ENCODE measurements at regions not wholly inside any gene's neighbourhood (a gene's known extent, or its start where the extent isn't known, plus 50 kb on each side); places are given as distances from the start of the nearest gene placed in this dataset.

DNA sequence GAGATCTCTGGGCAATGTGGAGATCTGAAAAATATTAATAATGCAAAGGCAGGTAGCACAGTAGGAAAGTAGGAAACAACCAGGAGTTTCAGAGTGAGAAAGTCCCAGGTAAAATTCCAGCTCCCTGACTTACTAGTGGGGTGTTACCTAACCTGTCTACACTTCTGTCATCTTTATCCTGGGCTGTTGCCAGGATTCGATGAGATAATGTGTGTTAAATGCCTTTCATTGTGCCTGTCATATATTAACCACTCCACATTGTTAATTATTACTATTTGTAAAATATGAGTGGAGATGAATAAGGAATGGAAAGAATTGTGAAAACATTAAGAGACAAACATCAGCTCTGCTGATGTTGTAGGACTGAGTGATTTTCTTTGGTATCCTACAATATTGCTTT is 50.0 kb upstream of the FRMD4A start:
- peaks cover 7% of the 10 kb centered on the region for H3K27me3 ChIP-seq
- TF ChIP-seq, protein P1, sequence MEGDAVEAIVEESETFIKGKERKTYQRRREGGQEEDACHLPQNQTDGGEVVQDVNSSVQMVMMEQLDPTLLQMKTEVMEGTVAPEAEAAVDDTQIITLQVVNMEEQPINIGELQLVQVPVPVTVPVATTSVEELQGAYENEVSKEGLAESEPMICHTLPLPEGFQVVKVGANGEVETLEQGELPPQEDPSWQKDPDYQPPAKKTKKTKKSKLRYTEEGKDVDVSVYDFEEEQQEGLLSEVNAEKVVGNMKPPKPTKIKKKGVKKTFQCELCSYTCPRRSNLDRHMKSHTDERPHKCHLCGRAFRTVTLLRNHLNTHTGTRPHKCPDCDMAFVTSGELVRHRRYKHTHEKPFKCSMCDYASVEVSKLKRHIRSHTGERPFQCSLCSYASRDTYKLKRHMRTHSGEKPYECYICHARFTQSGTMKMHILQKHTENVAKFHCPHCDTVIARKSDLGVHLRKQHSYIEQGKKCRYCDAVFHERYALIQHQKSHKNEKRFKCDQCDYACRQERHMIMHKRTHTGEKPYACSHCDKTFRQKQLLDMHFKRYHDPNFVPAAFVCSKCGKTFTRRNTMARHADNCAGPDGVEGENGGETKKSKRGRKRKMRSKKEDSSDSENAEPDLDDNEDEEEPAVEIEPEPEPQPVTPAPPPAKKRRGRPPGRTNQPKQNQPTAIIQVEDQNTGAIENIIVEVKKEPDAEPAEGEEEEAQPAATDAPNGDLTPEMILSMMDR (IDR thresholded peaks at IDR 0.05), result no peak
- H3K4me3 ChIP-seq (ENCODE audit: low read depth in 1 of 2, low read length in 1 of 2), result no peak overlapping the region
- H3K27ac ChIP-seq, result no peak overlapping the region
- H3K36me3 ChIP-seq, result no peaks in the 10 kb centered on the region
- no peaks in the 10 kb centered on the region for H3K9me3 ChIP-seq
- no peaks in the 10 kb centered on the region for H3K4me1 ChIP-seq (ENCODE audit: control insufficient read depth in 1 of 2, insufficient read depth in 1 of 2, low read depth in 1 of 2, low read length in 1 of 2)

All from neutrophil (primary cell).